Kidney (tissue), 13 donors: ENCODE measurements at regions not wholly inside any gene's neighbourhood (a gene's known extent, or its start where the extent isn't known, plus 50 kb on each side); places are given as distances from the start of the nearest gene placed in this dataset.

Source experiments
- DNase-seq, 5 donors: peaks; one replicate each; pipeline ENCODE4 v3.0.0-alpha.2; 2013 to 2020
- FAIRE-seq: peaks from 2 replicates; lab custom pipeline; 2012; peaks lifted over from hg19 to GRCh38; lab: Jason Lieb, UNC
- H3K27ac ChIP-seq, 2 donors: one replicate each; pipeline ENCODE4 v1.7.0; 2013; ENCODE audit warnings: low read depth in 2 of 2, low read length in 2 of 2, inconsistent platforms in 1 of 2
- H3K27me3 ChIP-seq: one replicate; pipeline ENCODE4 v1.7.1; 2013; ENCODE audit warnings: low read length, inconsistent platforms; ENCODE audit not compliant: control insufficient read depth, insufficient read depth
- H3K36me3 ChIP-seq, 3 donors: one replicate each; pipeline versions ENCODE4 v1.7.0 to v1.7.1; 2013; ENCODE audit warnings: low read length in 3 of 3, control low read depth in 1 of 3, inconsistent platforms in 1 of 3; ENCODE audit not compliant: insufficient read depth in 3 of 3, control insufficient read depth in 2 of 3
- H3K4me1 ChIP-seq, 3 donors: one replicate each; pipeline versions ENCODE4 v1.7.0 to v1.7.1; 2013; ENCODE audit warnings: low read length in 3 of 3, inconsistent platforms in 1 of 3, low read depth in 1 of 3; ENCODE audit not compliant: control insufficient read depth in 2 of 3, insufficient read depth in 2 of 3
- H3K4me3 ChIP-seq, 3 donors: one replicate each; pipeline versions ENCODE4 v1.7.0 to v1.8.1; 2013; ENCODE audit warnings: low read length in 3 of 3, control low read depth in 1 of 3, inconsistent platforms in 1 of 3
- H3K9ac ChIP-seq, 3 donors: one replicate each; pipeline versions ENCODE4 v1.7.0 to v1.7.1; 2013; ENCODE audit warnings: low read length in 3 of 3, control low read depth in 1 of 3, inconsistent platforms in 1 of 3
- H3K9me3 ChIP-seq, 3 donors: one replicate each; pipeline versions ENCODE4 v1.7.0 to v1.7.1; 2013; ENCODE audit warnings: low read length in 3 of 3, control low read depth in 1 of 3, inconsistent platforms in 1 of 3; ENCODE audit not compliant: control insufficient read depth in 2 of 3, insufficient read depth in 1 of 3
- intact Hi-C: fragments of 100-400 bp; cut with DNase I; formaldehyde crosslinking; loops from one replicate; pipeline ENCODE4 v1.11.1; 2022
- TF ChIP-seq, protein P1 (sequence below): IDR thresholded peaks from 3 replicates; pipeline ENCODE4 v1.5.1; 2012; ENCODE audit warnings: mild to moderate bottlenecking, moderate library complexity, borderline replicate concordance; ENCODE audit not compliant: insufficient read depth; ENCODE audit errors: extremely low read depth
- donor health status: control.
- donor health status: control.
- donor health status: control.
- donor health status: control.
- donor health status: control.
- donor health status: DM: yes; HTN: yes; CAD: no.
- donor health status: Normal renal cell carcinoma (clear cell type).

GRCh38 chr3:145939431-145939830 is 221.6 kb downstream of the PLOD2 start:
- no peak overlapping the region for H3K4me3 ChIP-seq
- no peak overlapping the region for H3K27ac ChIP-seq
- H3K36me3 ChIP-seq: no peaks in the 10 kb centered on the region
- TF ChIP-seq, protein P1, sequence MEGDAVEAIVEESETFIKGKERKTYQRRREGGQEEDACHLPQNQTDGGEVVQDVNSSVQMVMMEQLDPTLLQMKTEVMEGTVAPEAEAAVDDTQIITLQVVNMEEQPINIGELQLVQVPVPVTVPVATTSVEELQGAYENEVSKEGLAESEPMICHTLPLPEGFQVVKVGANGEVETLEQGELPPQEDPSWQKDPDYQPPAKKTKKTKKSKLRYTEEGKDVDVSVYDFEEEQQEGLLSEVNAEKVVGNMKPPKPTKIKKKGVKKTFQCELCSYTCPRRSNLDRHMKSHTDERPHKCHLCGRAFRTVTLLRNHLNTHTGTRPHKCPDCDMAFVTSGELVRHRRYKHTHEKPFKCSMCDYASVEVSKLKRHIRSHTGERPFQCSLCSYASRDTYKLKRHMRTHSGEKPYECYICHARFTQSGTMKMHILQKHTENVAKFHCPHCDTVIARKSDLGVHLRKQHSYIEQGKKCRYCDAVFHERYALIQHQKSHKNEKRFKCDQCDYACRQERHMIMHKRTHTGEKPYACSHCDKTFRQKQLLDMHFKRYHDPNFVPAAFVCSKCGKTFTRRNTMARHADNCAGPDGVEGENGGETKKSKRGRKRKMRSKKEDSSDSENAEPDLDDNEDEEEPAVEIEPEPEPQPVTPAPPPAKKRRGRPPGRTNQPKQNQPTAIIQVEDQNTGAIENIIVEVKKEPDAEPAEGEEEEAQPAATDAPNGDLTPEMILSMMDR: no peak
- H3K4me1 ChIP-seq: no peaks in the 10 kb centered on the region
- DNase-seq (no peak), FAIRE-seq (no peak)
- H3K27me3 ChIP-seq: no peaks in the 10 kb centered on the region
- no peaks in the 10 kb centered on the region for H3K9me3 ChIP-seq
- intact Hi-C loops: no loop called here
- H3K9ac ChIP-seq: no peak overlapping the region

DNA sequence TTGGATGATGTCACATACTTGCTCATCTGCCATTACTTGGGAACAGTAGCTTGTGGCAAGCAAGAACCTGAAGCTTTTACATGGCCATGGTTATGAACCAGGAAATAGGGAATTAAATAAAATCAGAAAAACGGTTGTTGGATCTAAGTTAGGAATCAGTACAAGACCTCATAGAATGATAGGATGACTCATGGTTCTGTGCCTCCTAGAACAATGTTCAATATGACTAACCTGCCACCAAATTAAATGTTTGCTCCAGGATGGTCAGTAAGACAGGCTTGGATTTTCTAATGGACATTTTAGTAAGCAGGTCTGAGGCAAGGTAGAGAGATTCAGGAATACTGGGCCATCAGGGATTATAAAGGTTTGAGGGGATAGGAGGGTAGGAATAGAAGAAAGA is 218.9 kb downstream of the PLOD2 start:
- H3K4me1 ChIP-seq: no peaks in the 10 kb centered on the region
- no peak for DNase-seq
- no peaks in the 10 kb centered on the region for H3K27me3 ChIP-seq
- no peak overlapping the region for H3K9ac ChIP-seq
- no peak for FAIRE-seq
- no peak overlapping the region for H3K4me3 ChIP-seq
- no peaks in the 10 kb centered on the region for H3K9me3 ChIP-seq
- no peaks in the 10 kb centered on the region for H3K36me3 ChIP-seq
- no peak overlapping the region for H3K27ac ChIP-seq
- TF ChIP-seq, protein P1: no peak
- intact Hi-C loops: no loop called here

DNA sequence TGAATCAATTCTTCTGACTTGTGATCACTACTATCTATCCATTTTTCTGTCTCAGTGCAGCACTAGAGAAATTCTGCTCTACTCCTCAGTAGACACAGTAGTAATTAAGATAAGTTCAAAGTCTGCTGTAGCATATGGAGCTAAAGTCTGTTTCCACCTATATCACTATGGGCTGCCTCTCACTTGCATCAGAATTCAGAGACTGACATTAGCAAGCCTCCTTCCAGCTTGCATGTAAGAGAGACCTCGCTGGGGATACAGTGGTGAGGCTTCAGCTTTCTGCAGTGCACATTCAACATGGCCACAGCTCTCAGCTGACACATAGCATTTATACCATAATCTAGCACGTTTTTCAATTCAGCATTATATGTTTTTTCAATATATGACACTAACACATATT is 217.0 kb downstream of the PLOD2 start:
- FAIRE-seq (no peak), DNase-seq (no peak)
- no peak overlapping the region for H3K4me3 ChIP-seq
- no peaks in the 10 kb centered on the region for H3K4me1 ChIP-seq
- H3K36me3 ChIP-seq: no peaks in the 10 kb centered on the region
- intact Hi-C loops: no loop called here
- TF ChIP-seq, protein P1: no peak
- no peaks in the 10 kb centered on the region for H3K27me3 ChIP-seq
- H3K9me3 ChIP-seq: no peaks in the 10 kb centered on the region
- H3K9ac ChIP-seq: no peak overlapping the region
- no peak overlapping the region for H3K27ac ChIP-seq

GRCh38 chr3:145951441-145951840 is 209.5 kb downstream of the PLOD2 start:
- Histone ChIP-seq H3K27me3 (no peaks in the 10 kb centered on the region), H3K27ac (no peak overlapping the region), H3K9me3 (no peaks in the 10 kb centered on the region), H3K4me1 (no peaks in the 10 kb centered on the region), H3K4me3 (no peak overlapping the region), H3K36me3 (no peaks in the 10 kb centered on the region), H3K9ac (no peak overlapping the region)
- TF ChIP-seq, protein P1: no peak
- FAIRE-seq: no peak
- intact Hi-C loops: no loop called here
- no peak for DNase-seq
